Panc1 (cell line): ENCODE measurements at regions not wholly inside any gene's neighbourhood (a gene's known extent, or its start where the extent isn't known, plus 50 kb on each side); places are given as distances from the start of the nearest gene placed in this dataset.
A peak's percentile ranks its signal among the peaks of the same experiment; 100 is the strongest.

Experiments
- POLR2AphosphoS5 ChIP-seq: IDR thresholded peaks from 2 replicates; pipeline ENCODE4 v1.6.1; 2012; ENCODE audit warnings: mild to moderate bottlenecking, low read depth, low read length, moderate library complexity
- SIN3A ChIP-seq: IDR thresholded peaks from 2 replicates; pipeline ENCODE4 v1.6.1; 2012; ENCODE audit warnings: low read depth, mild to moderate bottlenecking, low read length, moderate library complexity, borderline replicate concordance; ENCODE audit not compliant: insufficient read depth
- TF ChIP-seq, protein P1 (sequence below): fragments of 450-650 bp; IDR thresholded peaks from 2 replicates; pipeline ENCODE4 v1.5.1; 2017; ENCODE audit warnings: mild to moderate bottlenecking
- TF ChIP-seq, protein P2 (sequence below), 2 experiments: IDR thresholded peaks; 2 replicates each; pipeline ENCODE4 v1.6.1; 2011 to 2012; ENCODE audit warnings: low read depth in 2 of 2, control low read depth in 1 of 2, low read length in 1 of 2, mild to moderate bottlenecking in 1 of 2, moderate library complexity in 1 of 2; ENCODE audit not compliant: insufficient read depth in 1 of 2

DNA sequence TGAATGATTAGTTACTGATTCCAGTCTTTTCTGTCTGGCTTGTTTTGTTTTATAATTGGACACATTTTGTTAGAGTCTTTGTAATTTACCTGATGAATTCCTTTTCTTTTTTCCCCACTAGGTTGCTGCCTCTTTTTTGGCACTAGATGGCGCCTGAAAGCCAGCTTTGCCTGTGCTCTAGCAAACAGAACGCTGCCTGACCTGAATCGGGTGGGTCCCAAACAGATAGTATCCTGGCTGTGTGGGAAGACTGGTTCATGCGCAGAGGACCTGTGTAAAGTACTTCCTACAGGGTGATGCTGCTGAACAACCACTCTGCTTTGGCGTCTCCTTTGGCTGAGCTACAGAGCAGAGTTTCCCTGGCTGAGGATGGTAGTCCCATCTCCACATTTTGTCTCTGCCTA, 288.2 kb downstream of the IKZF2 start:
- TF ChIP-seq, protein P1, sequence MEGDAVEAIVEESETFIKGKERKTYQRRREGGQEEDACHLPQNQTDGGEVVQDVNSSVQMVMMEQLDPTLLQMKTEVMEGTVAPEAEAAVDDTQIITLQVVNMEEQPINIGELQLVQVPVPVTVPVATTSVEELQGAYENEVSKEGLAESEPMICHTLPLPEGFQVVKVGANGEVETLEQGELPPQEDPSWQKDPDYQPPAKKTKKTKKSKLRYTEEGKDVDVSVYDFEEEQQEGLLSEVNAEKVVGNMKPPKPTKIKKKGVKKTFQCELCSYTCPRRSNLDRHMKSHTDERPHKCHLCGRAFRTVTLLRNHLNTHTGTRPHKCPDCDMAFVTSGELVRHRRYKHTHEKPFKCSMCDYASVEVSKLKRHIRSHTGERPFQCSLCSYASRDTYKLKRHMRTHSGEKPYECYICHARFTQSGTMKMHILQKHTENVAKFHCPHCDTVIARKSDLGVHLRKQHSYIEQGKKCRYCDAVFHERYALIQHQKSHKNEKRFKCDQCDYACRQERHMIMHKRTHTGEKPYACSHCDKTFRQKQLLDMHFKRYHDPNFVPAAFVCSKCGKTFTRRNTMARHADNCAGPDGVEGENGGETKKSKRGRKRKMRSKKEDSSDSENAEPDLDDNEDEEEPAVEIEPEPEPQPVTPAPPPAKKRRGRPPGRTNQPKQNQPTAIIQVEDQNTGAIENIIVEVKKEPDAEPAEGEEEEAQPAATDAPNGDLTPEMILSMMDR, result peak; percentile 62
- no peak for TF ChIP-seq POLR2AphosphoS5
- TF ChIP-seq, protein P2, sequence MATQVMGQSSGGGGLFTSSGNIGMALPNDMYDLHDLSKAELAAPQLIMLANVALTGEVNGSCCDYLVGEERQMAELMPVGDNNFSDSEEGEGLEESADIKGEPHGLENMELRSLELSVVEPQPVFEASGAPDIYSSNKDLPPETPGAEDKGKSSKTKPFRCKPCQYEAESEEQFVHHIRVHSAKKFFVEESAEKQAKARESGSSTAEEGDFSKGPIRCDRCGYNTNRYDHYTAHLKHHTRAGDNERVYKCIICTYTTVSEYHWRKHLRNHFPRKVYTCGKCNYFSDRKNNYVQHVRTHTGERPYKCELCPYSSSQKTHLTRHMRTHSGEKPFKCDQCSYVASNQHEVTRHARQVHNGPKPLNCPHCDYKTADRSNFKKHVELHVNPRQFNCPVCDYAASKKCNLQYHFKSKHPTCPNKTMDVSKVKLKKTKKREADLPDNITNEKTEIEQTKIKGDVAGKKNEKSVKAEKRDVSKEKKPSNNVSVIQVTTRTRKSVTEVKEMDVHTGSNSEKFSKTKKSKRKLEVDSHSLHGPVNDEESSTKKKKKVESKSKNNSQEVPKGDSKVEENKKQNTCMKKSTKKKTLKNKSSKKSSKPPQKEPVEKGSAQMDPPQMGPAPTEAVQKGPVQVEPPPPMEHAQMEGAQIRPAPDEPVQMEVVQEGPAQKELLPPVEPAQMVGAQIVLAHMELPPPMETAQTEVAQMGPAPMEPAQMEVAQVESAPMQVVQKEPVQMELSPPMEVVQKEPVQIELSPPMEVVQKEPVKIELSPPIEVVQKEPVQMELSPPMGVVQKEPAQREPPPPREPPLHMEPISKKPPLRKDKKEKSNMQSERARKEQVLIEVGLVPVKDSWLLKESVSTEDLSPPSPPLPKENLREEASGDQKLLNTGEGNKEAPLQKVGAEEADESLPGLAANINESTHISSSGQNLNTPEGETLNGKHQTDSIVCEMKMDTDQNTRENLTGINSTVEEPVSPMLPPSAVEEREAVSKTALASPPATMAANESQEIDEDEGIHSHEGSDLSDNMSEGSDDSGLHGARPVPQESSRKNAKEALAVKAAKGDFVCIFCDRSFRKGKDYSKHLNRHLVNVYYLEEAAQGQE (IDR thresholded peaks at IDR 0.05; ENCODE audit: insufficient read depth in 1 of 2, low read depth in 2 of 2, low read length in 1 of 2), result no peak
- no peak for TF ChIP-seq SIN3A
